ENCODE measurements at regions not wholly inside any gene's neighbourhood (a gene's known extent, or its start where the extent isn't known, plus 50 kb on each side); places are given as distances from the start of the nearest gene placed in this dataset.
A peak's percentile ranks its signal among the peaks of the same experiment; 100 is the strongest.
"Not testable (repeated sequence)": the region's sequence is repeated elsewhere in the genome, so short reads cannot be mapped to it uniquely, and the experiment has no call there.

DNA sequence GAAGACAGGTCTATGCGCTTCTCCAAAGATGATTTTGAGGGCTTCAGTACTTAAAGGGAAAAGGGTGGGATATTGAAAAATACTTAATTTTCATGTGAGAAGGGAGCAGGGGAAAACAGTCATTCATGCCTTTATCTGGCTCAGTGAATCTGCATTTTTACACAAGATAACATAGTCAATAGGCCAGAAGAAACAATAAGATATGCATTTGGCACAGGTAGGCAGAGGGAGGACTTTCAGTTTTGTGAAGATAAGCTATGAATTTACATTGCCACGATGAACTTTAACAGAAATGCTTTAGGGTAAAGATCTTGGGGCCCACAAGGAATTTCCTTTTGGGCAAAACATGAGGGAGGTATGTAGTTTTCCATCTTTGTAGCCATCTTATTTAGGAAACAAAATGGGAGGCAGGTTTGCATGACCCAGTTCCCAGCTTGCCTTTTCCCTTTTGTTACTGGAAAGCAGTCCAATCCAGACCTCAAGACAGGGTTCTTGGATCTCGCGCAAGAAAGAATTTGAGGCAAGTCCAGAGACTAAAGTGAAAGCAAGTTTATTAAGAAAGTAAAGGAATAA lies 504.2 kb downstream of the IGSF11 start:
- no peak overlapping the region for H3K27ac ChIP-seq
- no peaks in the 10 kb centered on the region for H3K9me3 ChIP-seq (replicated peaks)
- H3K4me3 ChIP-seq: no peak overlapping the region
- no peaks in the 10 kb centered on the region for H3K4me1 ChIP-seq
- DNase-seq: no peak
- H3K36me3 ChIP-seq: no peaks in the 10 kb centered on the region
- H3K27me3 ChIP-seq: no peaks in the 10 kb centered on the region

DNA sequence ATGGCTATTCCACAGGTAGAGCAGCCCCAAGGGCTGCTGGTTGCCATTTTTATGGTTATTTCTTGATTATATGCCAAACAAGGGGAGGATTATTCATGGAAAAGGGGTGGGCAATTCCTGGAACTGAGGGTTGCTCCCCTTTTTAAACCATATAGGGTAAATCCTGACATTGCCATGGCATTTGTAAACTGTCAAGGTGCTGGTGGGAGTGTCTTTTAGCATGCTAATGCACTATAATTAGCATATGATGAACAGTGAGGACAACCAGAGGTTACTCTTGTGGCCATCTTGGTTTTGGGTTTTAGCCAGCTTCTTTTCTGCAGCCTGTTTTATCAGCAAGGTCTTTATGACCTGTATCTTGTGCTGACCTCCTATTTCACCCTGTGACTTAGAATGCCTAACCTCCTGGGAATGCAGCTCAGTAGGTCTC lies 503.7 kb downstream of the IGSF11 start:
- not testable (repeated sequence) for DNase-seq; H3K9me3 ChIP-seq (replicated peaks); H3K36me3 ChIP-seq; H3K27me3 ChIP-seq; H3K4me3 ChIP-seq; H3K27ac ChIP-seq; H3K4me1 ChIP-seq

DNA sequence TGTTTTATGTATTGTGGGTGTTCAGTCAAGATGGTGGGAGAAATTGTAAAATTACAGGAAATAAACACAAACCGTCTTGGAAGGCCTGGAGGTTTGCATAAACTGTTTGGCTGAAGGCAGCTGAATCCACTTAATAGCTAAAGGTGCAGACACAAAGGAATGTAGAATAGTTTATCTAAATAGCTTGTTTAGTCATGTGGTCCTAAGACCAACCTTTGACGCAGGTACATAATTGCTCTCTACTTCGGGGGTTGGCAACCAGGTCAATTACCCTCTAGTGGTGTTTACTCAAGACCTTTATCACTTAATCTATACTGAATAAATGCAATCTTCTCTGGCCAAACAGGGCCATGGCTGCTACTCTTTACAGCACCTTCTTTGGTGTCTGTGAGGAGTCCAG lies 502.8 kb downstream of the IGSF11 start:
- Histone ChIP-seq H3K27me3 (no peaks in the 10 kb centered on the region), H3K9me3 (replicated peaks) (no peaks in the 10 kb centered on the region), H3K4me3 (no peak overlapping the region), H3K4me1 (no peaks in the 10 kb centered on the region), H3K36me3 (no peaks in the 10 kb centered on the region), H3K27ac (no peak overlapping the region)
- DNase-seq: no peak

DNA sequence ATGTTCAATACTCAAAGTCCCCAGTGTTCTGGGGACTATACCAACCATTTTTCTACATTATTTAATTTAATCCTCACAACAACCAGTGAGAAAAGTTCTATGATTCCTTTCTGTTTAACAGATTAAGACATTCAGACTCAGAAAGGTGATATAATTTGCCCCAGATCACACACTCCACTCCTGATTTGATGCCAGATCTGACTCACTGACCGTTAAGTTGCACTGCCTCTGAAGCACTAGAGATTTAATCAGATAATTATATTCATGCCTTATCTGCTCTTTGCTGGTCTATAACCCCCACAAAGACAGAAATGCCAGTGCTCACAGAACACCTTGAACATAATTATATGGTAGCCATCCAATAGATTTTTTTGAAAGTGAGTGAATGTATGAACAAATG lies 501.0 kb downstream of the IGSF11 start:
- Histone ChIP-seq H3K4me3 (no peak overlapping the region), H3K27ac (no peak overlapping the region), H3K4me1 (no peaks in the 10 kb centered on the region), H3K36me3 (no peaks in the 10 kb centered on the region), H3K9me3 (replicated peaks) (no peaks in the 10 kb centered on the region), H3K27me3 (0 out of 2 replicates have a peak, but pooled peaks cover 3% of the 10 kb centered on the region)
- no peak for DNase-seq

DNA sequence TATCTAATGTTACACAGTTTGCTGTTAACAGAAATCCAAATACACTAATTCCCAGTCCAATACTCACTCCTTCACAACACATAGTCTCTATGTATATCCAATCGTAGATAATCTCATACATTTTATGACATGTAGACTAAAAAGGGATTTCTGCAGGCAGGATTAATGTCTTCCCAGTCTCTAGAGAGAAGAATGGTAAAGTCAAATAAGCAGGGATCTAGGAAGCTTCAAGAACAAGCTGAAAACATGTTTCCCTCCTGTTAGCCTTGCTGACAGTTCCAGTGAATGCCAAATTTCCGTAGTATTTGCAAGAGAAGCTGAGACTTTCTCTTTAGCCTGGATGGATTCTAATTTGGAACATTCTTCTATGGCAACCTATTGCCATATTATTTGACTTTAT lies 500.1 kb downstream of the IGSF11 start:
- Histone ChIP-seq H3K4me1 (no peaks in the 10 kb centered on the region), H3K36me3 (no peaks in the 10 kb centered on the region), H3K27ac (no peak overlapping the region), H3K9me3 (replicated peaks) (no peaks in the 10 kb centered on the region), H3K4me3 (no peak overlapping the region), H3K27me3 (peaks cover 3% of the 10 kb centered on the region; the same call in 1 of the 2 replicates)
- DNase-seq: no peak

DNA sequence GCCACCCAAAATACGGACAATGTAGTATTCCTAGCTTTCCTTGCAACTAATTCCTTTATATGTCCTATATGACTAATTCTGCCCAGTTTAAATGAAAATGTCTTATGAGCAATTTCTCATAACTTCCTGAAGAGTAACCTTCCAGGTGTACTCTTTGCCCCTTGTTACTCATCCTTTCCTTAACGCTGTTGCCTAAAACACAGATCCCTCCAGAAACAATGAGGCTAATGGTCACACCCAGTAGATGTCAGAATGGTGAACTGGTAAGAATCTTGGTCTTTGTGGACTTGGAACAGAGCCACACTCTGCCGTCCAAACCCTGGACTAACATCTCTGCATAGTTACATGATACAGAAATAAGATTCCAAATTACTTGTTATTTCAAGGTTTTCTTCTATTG lies 497.9 kb downstream of the IGSF11 start:
- no peak for DNase-seq
- no peak overlapping the region for H3K4me3 ChIP-seq
- H3K27me3 ChIP-seq: peaks cover 5% of the 10 kb centered on the region; the same call in 1 of the 2 replicates
- no peak overlapping the region for H3K27ac ChIP-seq
- H3K9me3 ChIP-seq (replicated peaks): no peaks in the 10 kb centered on the region
- no peaks in the 10 kb centered on the region for H3K36me3 ChIP-seq
- H3K4me1 ChIP-seq: 0 out of 2 replicates have a peak, but pooled peaks cover 2% of the 10 kb centered on the region

DNA sequence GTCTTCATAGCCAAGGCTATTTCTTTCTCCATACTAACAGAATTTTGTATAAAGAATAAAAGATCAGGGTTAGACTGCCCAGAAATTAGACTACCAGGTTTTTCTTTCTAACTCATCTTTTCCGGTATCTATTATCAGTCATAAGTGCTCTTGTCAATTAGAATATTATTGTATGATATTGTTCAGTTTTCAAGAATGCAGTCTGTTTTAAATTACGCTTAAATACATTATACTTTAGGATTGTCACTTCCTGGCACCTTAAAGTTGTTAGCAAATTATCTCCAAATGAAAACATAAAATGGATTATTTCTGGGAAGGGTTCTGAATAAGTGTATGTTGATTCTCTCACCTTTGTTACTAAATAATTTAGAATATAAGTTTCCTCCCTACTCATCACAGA lies 497.2 kb downstream of the IGSF11 start:
- Histone ChIP-seq H3K4me1 (0 out of 2 replicates have a peak, but pooled peaks cover 2% of the 10 kb centered on the region), H3K36me3 (no peaks in the 10 kb centered on the region), H3K27me3 (peaks cover 5% of the 10 kb centered on the region; the same call in 1 of the 2 replicates), H3K9me3 (replicated peaks) (no peaks in the 10 kb centered on the region), H3K4me3 (no peak overlapping the region), H3K27ac (no peak overlapping the region)
- no peak for DNase-seq

DNA sequence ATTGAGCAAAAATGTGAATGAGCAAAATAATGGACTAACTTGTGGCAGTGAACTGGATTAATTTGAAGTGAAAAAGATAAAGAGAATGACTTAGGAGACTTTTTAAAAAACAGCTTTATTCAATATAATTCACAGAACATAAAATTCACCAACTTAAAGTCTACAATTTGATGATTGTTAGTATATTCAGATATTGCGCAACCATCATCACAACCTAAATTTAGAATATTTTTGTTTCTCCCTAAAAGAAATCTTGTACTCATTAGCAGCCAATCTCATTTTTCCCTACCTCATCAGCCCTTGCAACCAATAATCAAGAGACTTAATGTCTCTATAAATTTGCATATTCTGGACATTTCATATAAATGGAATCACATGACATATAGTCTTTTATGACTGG lies 496.5 kb downstream of the IGSF11 start:
- 0 out of 2 replicates have a peak, but pooled peaks cover 2% of the 10 kb centered on the region for H3K4me1 ChIP-seq
- H3K36me3 ChIP-seq: no peaks in the 10 kb centered on the region
- no peaks in the 10 kb centered on the region for H3K9me3 ChIP-seq (replicated peaks)
- H3K4me3 ChIP-seq: no peak overlapping the region
- no peak for DNase-seq
- peaks cover 5% of the 10 kb centered on the region; the same call in 1 of the 2 replicates for H3K27me3 ChIP-seq
- no peak overlapping the region for H3K27ac ChIP-seq

DNA sequence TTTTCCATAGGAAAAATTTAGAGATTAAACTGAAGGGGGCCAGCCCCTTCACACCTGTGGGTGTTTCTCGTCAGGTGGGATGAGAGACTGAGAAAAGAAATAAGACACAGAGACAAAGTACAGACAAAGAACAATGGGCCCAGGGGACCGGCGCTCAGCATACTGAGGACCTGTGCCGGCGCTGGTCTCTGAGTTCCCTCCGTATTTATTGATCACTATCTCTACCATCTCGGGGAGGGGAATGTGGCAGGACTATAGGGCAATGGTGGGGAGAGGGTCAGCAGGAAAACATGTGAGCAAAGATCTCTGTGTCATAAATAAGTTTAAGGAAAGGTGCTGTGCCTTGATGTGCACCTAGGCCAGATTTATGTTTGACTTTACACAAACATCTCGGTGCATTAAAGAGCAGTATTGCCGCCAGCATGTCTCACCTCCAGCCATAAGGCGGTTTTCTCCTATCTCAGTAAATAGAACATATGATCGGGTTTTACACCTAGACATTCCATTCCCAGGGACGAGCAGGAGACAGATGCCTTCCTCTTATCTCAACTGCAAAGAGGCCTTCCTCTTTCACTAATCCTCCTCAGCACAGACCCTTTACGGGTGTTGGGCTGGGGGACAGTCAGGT lies 494.7 kb downstream of the IGSF11 start:
- H3K4me3 ChIP-seq; H3K36me3 ChIP-seq; DNase-seq; H3K9me3 ChIP-seq (replicated peaks); H3K27me3 ChIP-seq; H3K27ac ChIP-seq; H3K4me1 ChIP-seq: not testable (repeated sequence)

DNA sequence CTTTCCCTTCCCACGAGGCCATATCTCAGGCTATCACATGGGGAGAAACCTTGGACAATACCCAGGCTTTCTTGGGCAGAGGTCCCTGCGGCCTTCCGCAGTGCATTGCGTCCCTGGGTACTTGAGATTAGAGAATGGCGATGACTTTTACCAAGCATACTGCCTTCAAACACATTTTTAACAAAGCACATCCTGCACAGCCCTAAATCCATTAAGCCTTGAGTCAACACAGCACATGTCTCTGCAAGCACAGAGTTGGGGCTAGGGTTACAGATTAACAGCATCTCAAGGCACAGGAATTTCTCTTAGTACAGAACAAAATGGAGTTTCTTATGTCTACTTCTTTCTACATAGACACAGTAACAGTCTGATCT lies 494.2 kb downstream of the IGSF11 start:
- not testable (repeated sequence) for H3K9me3 ChIP-seq (replicated peaks); H3K27ac ChIP-seq; H3K27me3 ChIP-seq; H3K4me3 ChIP-seq; H3K36me3 ChIP-seq; H3K4me1 ChIP-seq
- DNase-seq: peak; percentile 11 to 12

DNA sequence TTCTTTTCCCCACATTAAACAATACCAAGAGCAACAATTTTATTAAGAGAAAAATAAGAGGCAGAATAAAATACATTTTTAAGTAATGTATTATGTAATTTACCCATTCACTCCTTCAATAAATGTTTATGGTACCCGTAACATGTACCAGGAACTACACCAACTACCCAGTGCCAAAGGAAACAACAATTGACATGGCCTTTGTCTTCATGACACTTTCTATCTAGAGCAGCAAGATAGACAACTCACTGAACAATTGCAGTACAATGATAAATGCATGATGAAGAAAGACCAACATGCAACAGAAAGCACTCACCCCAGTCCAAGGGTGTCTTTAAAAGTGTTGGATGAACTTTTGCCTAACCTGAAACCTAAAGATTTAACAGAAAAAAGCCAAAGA lies 493.8 kb downstream of the IGSF11 start:
- Histone ChIP-seq H3K27me3 (peaks cover 5% of the 10 kb centered on the region; the same call in 1 of the 2 replicates), H3K4me1 (peaks cover 7% of the 10 kb centered on the region; the same call in 1 of the 2 replicates), H3K27ac (no peak overlapping the region), H3K9me3 (replicated peaks) (no peaks in the 10 kb centered on the region), H3K36me3 (no peaks in the 10 kb centered on the region), H3K4me3 (no peak overlapping the region)
- DNase-seq: no peak

DNA sequence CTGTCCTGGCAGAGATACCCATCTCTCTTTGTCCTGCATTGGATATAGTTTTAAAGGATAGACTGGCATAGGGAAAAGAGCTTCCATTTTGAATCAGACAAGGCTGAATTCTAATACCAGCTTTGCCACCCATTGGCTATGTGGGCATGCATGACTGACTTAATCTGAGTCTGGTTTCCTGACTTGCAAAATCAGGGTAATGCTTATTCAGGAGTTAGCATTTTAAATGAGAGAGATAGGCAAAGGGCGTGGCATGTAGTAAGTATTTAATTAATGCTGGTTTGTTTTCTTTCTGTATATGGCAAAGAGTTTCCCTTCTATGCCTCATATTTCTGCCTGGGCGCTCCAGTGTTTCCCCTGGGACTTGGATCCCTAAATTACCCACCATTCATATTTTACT lies 492.9 kb downstream of the IGSF11 start:
- H3K4me1 ChIP-seq: peaks cover 7% of the 10 kb centered on the region; the same call in 1 of the 2 replicates
- DNase-seq: no peak
- H3K27me3 ChIP-seq: peaks cover 5% of the 10 kb centered on the region; the same call in 1 of the 2 replicates
- no peaks in the 10 kb centered on the region for H3K36me3 ChIP-seq
- H3K27ac ChIP-seq: no peak overlapping the region
- no peaks in the 10 kb centered on the region for H3K9me3 ChIP-seq (replicated peaks)
- no peak overlapping the region for H3K4me3 ChIP-seq

DNA sequence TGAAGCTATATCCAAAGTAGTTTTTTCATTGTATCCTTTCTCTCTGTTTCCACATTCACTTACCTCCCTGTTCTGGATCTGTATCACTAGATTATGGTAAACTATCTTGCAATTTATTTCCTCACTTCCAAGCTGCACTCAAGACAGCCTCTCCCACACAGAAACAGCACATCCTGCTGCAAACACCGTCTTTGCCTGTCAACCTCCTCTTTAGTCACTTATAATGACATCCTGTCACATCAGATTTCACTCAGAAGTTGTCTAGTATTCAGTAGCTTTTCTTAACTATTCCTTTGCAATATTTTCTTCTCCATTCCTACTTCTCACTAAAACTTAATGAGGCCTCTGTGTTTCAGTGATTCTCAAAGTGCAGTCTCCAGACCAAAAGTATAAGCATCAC lies 490.8 kb downstream of the IGSF11 start:
- H3K27me3 ChIP-seq: peaks cover 3% of the 10 kb centered on the region; the same call in 1 of the 2 replicates

DNA sequence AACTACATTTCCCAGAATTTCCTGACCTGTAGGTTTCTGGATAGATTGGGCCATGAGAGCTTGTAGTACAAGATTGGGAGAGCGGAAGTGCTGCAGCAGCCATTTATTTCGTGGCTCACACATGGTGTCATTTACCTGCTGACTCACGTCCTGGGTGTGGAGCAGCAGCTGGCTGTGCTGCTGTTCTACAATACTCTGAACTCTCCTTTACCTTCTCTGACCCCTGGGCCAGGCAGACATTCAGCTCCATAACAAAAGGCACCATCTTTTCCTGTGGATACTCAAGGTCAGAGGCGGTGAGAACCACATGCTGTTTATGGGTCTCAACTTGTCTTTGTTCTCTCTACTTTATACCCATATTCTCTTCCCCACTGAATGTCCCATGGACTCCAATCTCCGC lies 490.2 kb downstream of the IGSF11 start:
- H3K4me1 ChIP-seq: peaks cover 7% of the 10 kb centered on the region; the same call in 1 of the 2 replicates
- H3K36me3 ChIP-seq: no peaks in the 10 kb centered on the region
- DNase-seq: peak; percentile 4 to 9
- H3K27me3 ChIP-seq: peaks cover 3% of the 10 kb centered on the region; the same call in 1 of the 2 replicates
- no peak overlapping the region for H3K4me3 ChIP-seq
- H3K27ac ChIP-seq: no peak overlapping the region
- H3K9me3 ChIP-seq (replicated peaks): no peaks in the 10 kb centered on the region

More for the DNA sequence above, 490.8 kb downstream of the IGSF11 start:
- Histone ChIP-seq H3K36me3 (no peaks in the 10 kb centered on the region), H3K27ac (no peak overlapping the region), H3K9me3 (replicated peaks) (no peaks in the 10 kb centered on the region), H3K4me1 (peaks cover 7% of the 10 kb centered on the region; the same call in 1 of the 2 replicates), H3K4me3 (no peak overlapping the region)
- no peak for DNase-seq

DNA sequence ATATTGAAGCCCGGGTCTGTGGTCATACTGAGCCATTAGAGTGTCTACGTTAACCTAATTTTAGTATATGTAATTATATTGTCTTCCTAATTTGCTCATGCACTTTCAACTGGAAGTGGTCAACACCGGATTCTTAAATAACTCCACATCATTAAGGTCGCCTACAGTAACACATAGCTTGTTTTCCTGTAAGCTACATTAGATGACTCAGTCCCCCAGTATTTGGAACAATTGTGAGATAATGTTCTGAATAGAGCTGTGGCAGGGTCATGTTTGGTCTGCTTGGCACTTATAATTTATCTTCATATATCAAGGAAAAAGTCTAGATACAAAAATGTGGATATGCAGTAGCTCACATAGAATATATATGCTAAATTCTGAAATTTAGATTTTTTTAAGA lies 486.2 kb downstream of the IGSF11 start:
- H3K4me1 ChIP-seq: peaks cover 4% of the 10 kb centered on the region; the same call in 1 of the 2 replicates
- H3K27ac ChIP-seq: no peak overlapping the region
- H3K9me3 ChIP-seq (replicated peaks): no peaks in the 10 kb centered on the region
- no peak overlapping the region for H3K4me3 ChIP-seq
- H3K36me3 ChIP-seq: no peaks in the 10 kb centered on the region
- H3K27me3 ChIP-seq: no peaks in the 10 kb centered on the region
- peak in 1 of 2 experiments; percentile 6 for DNase-seq

DNA sequence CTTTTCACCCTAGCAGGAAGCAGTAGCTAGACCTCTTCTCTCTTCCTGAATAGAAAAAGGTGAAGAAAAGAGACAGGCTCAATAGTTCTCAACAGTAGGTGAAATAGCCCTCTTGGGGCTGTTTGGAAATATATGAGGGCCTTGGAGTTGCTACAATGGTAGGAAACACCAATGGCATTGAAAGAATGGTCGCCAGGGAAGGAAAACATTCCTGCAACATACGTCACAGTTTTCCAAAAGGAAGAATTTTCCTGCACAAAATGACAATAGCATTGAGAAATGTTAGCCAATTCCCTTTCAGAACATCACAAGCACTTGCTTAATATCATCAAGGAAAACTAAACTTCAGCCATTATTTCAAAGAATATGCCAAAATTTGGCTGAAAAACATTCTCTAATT lies 484.5 kb downstream of the IGSF11 start:
- H3K27ac ChIP-seq: no peak overlapping the region
- no peak for DNase-seq

More for the DNA sequence above, 484.5 kb downstream of the IGSF11 start:
- Histone ChIP-seq H3K4me3 (no peak overlapping the region), H3K27me3 (no peaks in the 10 kb centered on the region), H3K9me3 (replicated peaks) (no peaks in the 10 kb centered on the region), H3K36me3 (no peaks in the 10 kb centered on the region), H3K4me1 (no peaks in the 10 kb centered on the region)
